HG03196 (cell line): ENCODE measurements at regions not wholly inside any gene's neighbourhood (a gene's known extent, or its start where the extent isn't known, plus 50 kb on each side); places are given as distances from the start of the nearest gene placed in this dataset.

Experiments used
- ATAC-seq: cut with Tn5 transposase; IDR thresholded peaks from one replicate; pipeline ENCODE4 v1.9.1; 2021; ENCODE audit not compliant: unreplicated experiment

GRCh38 chr6:43911354-43912115 is 141.5 kb downstream of the VEGFA start:
- ATAC-seq = no peak

- no peak for ATAC-seq
These were observed 140.8 kb downstream of the VEGFA start for GRCh38 chr6:43910638-43911353.

- no peak for ATAC-seq
These were observed 140.2 kb downstream of the VEGFA start for GRCh38 chr6:43910149-43910637.

GRCh38 chr6:43909474-43910148 is 139.6 kb downstream of the VEGFA start:
- no peak for ATAC-seq

- ATAC-seq = no peak
These were observed 137.9 kb downstream of the VEGFA start for GRCh38 chr6:43907789-43908472.

GRCh38 chr6:43907312-43907711 is 137.3 kb downstream of the VEGFA start:
- ATAC-seq = no peak

GRCh38 chr6:43904311-43905123 is 134.5 kb downstream of the VEGFA start:
- no peak for ATAC-seq

GRCh38 chr6:43903739-43904290 is 133.8 kb downstream of the VEGFA start:
- ATAC-seq = no peak

- no peak for ATAC-seq
These were observed 131.8 kb downstream of the VEGFA start for GRCh38 chr6:43901733-43902230.

- ATAC-seq = no peak
These were observed 131.1 kb downstream of the VEGFA start for GRCh38 chr6:43900916-43901732.

GRCh38 chr6:43900560-43900915 is 130.5 kb downstream of the VEGFA start:
- ATAC-seq = no peak

- no peak for ATAC-seq
These were observed 129.8 kb downstream of the VEGFA start for GRCh38 chr6:43899830-43900229.

GRCh38 chr6:43898358-43899131 is 128.5 kb downstream of the VEGFA start:
- no peak for ATAC-seq

- ATAC-seq = no peak
These were observed 127.7 kb downstream of the VEGFA start for GRCh38 chr6:43897571-43898302.

GRCh38 chr6:43896329-43897255 is 126.6 kb downstream of the VEGFA start:
- ATAC-seq = no peak

- ATAC-seq = no peak
These were observed 125.8 kb downstream of the VEGFA start for GRCh38 chr6:43895656-43896328.
